Stimulated activated naive CD8-positive, alpha-beta T cell treated with anti-CD3 and anti-CD28 coated beads, Interleukin-15, Interleukin-2, amounts not matched to agents 100 ng/mL and 50 ng/mL, for 24 hours (primary cell): ENCODE measurements at regions not wholly inside any gene's neighbourhood (a gene's known extent, or its start where the extent isn't known, plus 50 kb on each side); places are given as distances from the start of the nearest gene placed in this dataset.

ENCODE experiments used
- H3K27ac Mint-ChIP-seq: one replicate; pipeline ENCODE4 v1.8.0; 2021; ENCODE audit warnings: mild to moderate bottlenecking, mixed read lengths
- H3K27me3 Mint-ChIP-seq: one replicate; pipeline ENCODE4 v1.8.0; 2021; ENCODE audit warnings: mixed read lengths
- H3K36me3 Mint-ChIP-seq: one replicate; pipeline ENCODE4 v1.8.0; 2021; ENCODE audit warnings: low read depth, mixed read lengths
- H3K4me1 Mint-ChIP-seq: one replicate; pipeline ENCODE4 v1.8.0; 2021; ENCODE audit warnings: low read depth, mixed read lengths
- H3K4me3 Mint-ChIP-seq: one replicate; pipeline ENCODE4 v1.8.0; 2021; ENCODE audit warnings: mild to moderate bottlenecking, mixed read lengths
- H3K9me3 Mint-ChIP-seq: one replicate; pipeline ENCODE4 v1.8.0; 2021; ENCODE audit warnings: mixed read lengths

GRCh38 chr4:130143656-130144055 is 1047.7 kb downstream of the C4orf33 start:
- Mint-ChIP-seq H3K4me3 (no peak overlapping the region), H3K36me3 (no peaks in the 10 kb centered on the region), H3K4me1 (no peaks in the 10 kb centered on the region), H3K27me3 (no peaks in the 10 kb centered on the region), H3K9me3 (peaks cover 4% of the 10 kb centered on the region), H3K27ac (no peak overlapping the region)

GRCh38 chr4:130146773-130147172 is 1050.8 kb downstream of the C4orf33 start:
- Mint-ChIP-seq H3K27ac (no peak overlapping the region), H3K4me1 (no peaks in the 10 kb centered on the region), H3K4me3 (no peak overlapping the region), H3K9me3 (peaks cover 4% of the 10 kb centered on the region), H3K27me3 (no peaks in the 10 kb centered on the region), H3K36me3 (no peaks in the 10 kb centered on the region)

GRCh38 chr4:130147641-130148040 is 1051.7 kb downstream of the C4orf33 start:
- Mint-ChIP-seq H3K4me1 (no peaks in the 10 kb centered on the region), H3K27ac (no peak overlapping the region), H3K4me3 (no peak overlapping the region), H3K27me3 (no peaks in the 10 kb centered on the region), H3K36me3 (no peaks in the 10 kb centered on the region), H3K9me3 (peaks cover 4% of the 10 kb centered on the region)

- H3K4me1 Mint-ChIP-seq, result no peaks in the 10 kb centered on the region
- H3K27ac Mint-ChIP-seq, result no peak overlapping the region
- no peak overlapping the region for H3K4me3 Mint-ChIP-seq
- H3K9me3 Mint-ChIP-seq, result peaks cover 20% of the 10 kb centered on the region
- no peaks in the 10 kb centered on the region for H3K27me3 Mint-ChIP-seq
- no peaks in the 10 kb centered on the region for H3K36me3 Mint-ChIP-seq
These were observed 1058.9 kb downstream of the C4orf33 start for GRCh38 chr4:130154901-130155300.

- Mint-ChIP-seq H3K4me3 (no peak overlapping the region), H3K27ac (no peak overlapping the region), H3K27me3 (no peaks in the 10 kb centered on the region), H3K4me1 (no peaks in the 10 kb centered on the region), H3K9me3 (peaks cover 16% of the 10 kb centered on the region), H3K36me3 (no peaks in the 10 kb centered on the region)
These were observed 1067.7 kb downstream of the C4orf33 start for GRCh38 chr4:130163701-130164100.

- H3K4me3 Mint-ChIP-seq, result no peak overlapping the region
These were observed 1069.4 kb downstream of the C4orf33 start for GRCh38 chr4:130165381-130165780.

GRCh38 chr4:130172156-130172555 is 1076.2 kb downstream of the C4orf33 start:
- no peaks in the 10 kb centered on the region for H3K27me3 Mint-ChIP-seq
- H3K36me3 Mint-ChIP-seq, result no peaks in the 10 kb centered on the region
- H3K4me1 Mint-ChIP-seq, result no peaks in the 10 kb centered on the region
- H3K27ac Mint-ChIP-seq, result no peak overlapping the region
- peaks cover 13% of the 10 kb centered on the region for H3K9me3 Mint-ChIP-seq
- H3K4me3 Mint-ChIP-seq, result no peak overlapping the region

More at GRCh38 chr4:130165381-130165780, 1069.4 kb downstream of the C4orf33 start:
- no peaks in the 10 kb centered on the region for H3K36me3 Mint-ChIP-seq
- peaks cover 16% of the 10 kb centered on the region for H3K9me3 Mint-ChIP-seq
- no peaks in the 10 kb centered on the region for H3K4me1 Mint-ChIP-seq
- H3K27ac Mint-ChIP-seq, result no peak overlapping the region
- no peaks in the 10 kb centered on the region for H3K27me3 Mint-ChIP-seq

- H3K27ac Mint-ChIP-seq, result no peak overlapping the region
- H3K36me3 Mint-ChIP-seq, result no peaks in the 10 kb centered on the region
- H3K4me1 Mint-ChIP-seq, result no peaks in the 10 kb centered on the region
- peaks cover 3% of the 10 kb centered on the region for H3K9me3 Mint-ChIP-seq
- no peaks in the 10 kb centered on the region for H3K27me3 Mint-ChIP-seq
- no peak overlapping the region for H3K4me3 Mint-ChIP-seq
These were observed 1082.2 kb downstream of the C4orf33 start for GRCh38 chr4:130178106-130178505.

GRCh38 chr4:130183096-130183495 is 1087.1 kb downstream of the C4orf33 start:
- Mint-ChIP-seq H3K9me3 (peaks cover 9% of the 10 kb centered on the region), H3K4me1 (no peaks in the 10 kb centered on the region), H3K27me3 (no peaks in the 10 kb centered on the region), H3K4me3 (no peak overlapping the region), H3K36me3 (no peaks in the 10 kb centered on the region), H3K27ac (no peak overlapping the region)

GRCh38 chr4:130183766-130184165 is 1087.8 kb downstream of the C4orf33 start:
- Mint-ChIP-seq H3K9me3 (peaks cover 7% of the 10 kb centered on the region), H3K27ac (no peak overlapping the region), H3K27me3 (no peaks in the 10 kb centered on the region), H3K36me3 (no peaks in the 10 kb centered on the region), H3K4me1 (no peaks in the 10 kb centered on the region), H3K4me3 (no peak overlapping the region)

GRCh38 chr4:130185123-130185522 is 1089.2 kb downstream of the C4orf33 start:
- Mint-ChIP-seq H3K4me1 (no peaks in the 10 kb centered on the region), H3K9me3 (peaks cover 7% of the 10 kb centered on the region), H3K4me3 (no peak overlapping the region), H3K27me3 (no peaks in the 10 kb centered on the region), H3K27ac (no peak overlapping the region), H3K36me3 (no peaks in the 10 kb centered on the region)

- no peaks in the 10 kb centered on the region for H3K27me3 Mint-ChIP-seq
These were observed 1091.0 kb downstream of the C4orf33 start for GRCh38 chr4:130186931-130187330.

GRCh38 chr4:130187587-130187986 is 1091.6 kb downstream of the C4orf33 start:
- no peaks in the 10 kb centered on the region for H3K36me3 Mint-ChIP-seq
- peaks cover 8% of the 10 kb centered on the region for H3K9me3 Mint-ChIP-seq
- H3K27ac Mint-ChIP-seq, result no peak overlapping the region
- no peak overlapping the region for H3K4me3 Mint-ChIP-seq
- H3K4me1 Mint-ChIP-seq, result no peaks in the 10 kb centered on the region
- H3K27me3 Mint-ChIP-seq, result no peaks in the 10 kb centered on the region

More at GRCh38 chr4:130186931-130187330, 1091.0 kb downstream of the C4orf33 start:
- Mint-ChIP-seq H3K9me3 (peaks cover 7% of the 10 kb centered on the region), H3K4me1 (no peaks in the 10 kb centered on the region), H3K36me3 (no peaks in the 10 kb centered on the region), H3K27ac (no peak overlapping the region), H3K4me3 (no peak overlapping the region)

GRCh38 chr4:130192787-130193186 is 1096.8 kb downstream of the C4orf33 start:
- Mint-ChIP-seq H3K9me3 (peaks cover 4% of the 10 kb centered on the region), H3K4me3 (no peak overlapping the region), H3K36me3 (no peaks in the 10 kb centered on the region), H3K27me3 (no peaks in the 10 kb centered on the region), H3K4me1 (no peaks in the 10 kb centered on the region), H3K27ac (no peak overlapping the region)

GRCh38 chr4:130197946-130198345 is 1102.0 kb downstream of the C4orf33 start:
- no peak overlapping the region for H3K4me3 Mint-ChIP-seq
- H3K27ac Mint-ChIP-seq, result no peak overlapping the region
- H3K9me3 Mint-ChIP-seq, result no peaks in the 10 kb centered on the region
- no peaks in the 10 kb centered on the region for H3K36me3 Mint-ChIP-seq
- no peaks in the 10 kb centered on the region for H3K27me3 Mint-ChIP-seq
- no peaks in the 10 kb centered on the region for H3K4me1 Mint-ChIP-seq

- Mint-ChIP-seq H3K27ac (no peak overlapping the region), H3K4me1 (no peaks in the 10 kb centered on the region), H3K36me3 (no peaks in the 10 kb centered on the region), H3K4me3 (no peak overlapping the region), H3K9me3 (no peaks in the 10 kb centered on the region), H3K27me3 (no peaks in the 10 kb centered on the region)
These were observed 1107.6 kb downstream of the C4orf33 start for GRCh38 chr4:130203571-130203970.
